ENCODE measurements at regions not wholly inside any gene's neighbourhood (a gene's known extent, or its start where the extent isn't known, plus 50 kb on each side); places are given as distances from the start of the nearest gene placed in this dataset.

- H3K4me1 ChIP-seq, result no peaks in the 10 kb centered on the region
- H3K9me3 ChIP-seq, result no peaks in the 10 kb centered on the region
- H3K36me3 ChIP-seq (replicated peaks), result no peaks in the 10 kb centered on the region
- no peaks in the 10 kb centered on the region; the same call in 1 of the 2 replicates for H3K27me3 ChIP-seq (ENCODE audit: low read depth)
- no peak overlapping the region for H3K4me3 ChIP-seq
- DNase-seq (ENCODE audit: low spot score in 2 of 2), result peak in 1 of 2 experiments; percentile 23
- in situ Hi-C loops (cut with MboI; ENCODE audit: low sequenced_read_pairs), result no loop called here
These were observed 176.0 kb downstream of the ESRRB start for GRCh38 chr14:76551906-76552305.

DNA sequence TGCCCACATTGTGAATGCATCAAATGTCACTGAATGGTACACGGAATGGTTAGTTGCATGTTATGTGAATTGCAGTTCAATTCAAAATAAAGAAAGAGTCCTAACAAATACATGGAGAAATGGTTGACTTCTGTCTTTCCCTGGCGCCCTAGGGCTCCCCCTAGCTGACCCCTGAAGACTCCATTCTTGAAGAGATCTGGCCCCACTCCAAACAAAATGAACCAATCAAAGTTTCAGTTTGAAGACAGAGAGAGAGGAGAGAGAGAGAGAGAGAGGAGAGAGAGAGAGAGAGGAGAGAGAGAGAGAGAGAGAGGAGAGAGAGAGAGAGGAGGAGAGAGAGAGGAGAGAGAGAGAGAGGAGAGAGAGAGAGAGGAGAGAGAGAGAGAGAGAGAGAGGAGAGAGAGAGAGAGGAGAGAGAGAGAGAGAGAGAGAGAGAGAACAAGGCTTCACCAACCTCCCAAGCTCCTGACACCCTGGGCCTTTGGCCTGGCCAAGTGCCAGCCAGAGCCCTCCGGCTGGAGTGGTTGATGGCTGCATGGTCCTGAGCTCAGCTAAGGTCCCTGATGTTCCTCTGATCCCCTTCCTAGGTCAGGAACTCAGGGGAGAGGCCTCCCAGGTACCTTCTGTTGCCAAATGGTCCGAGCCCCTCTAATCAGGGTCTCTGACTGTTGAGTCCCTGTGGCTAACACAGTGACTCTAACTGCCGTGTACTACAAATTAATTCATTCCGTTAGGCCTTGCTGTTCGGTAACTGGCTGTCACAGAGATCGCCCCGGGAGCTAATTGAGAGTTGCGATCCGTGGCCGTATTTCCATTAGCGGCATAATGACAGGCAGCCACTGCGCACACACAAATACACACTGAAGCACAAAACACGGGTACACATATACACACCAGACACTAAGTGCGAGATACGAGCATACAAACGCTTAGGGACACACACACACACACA, 188.8 kb downstream of the ESRRB start:
- no peaks in the 10 kb centered on the region for H3K9me3 ChIP-seq
- H3K27me3 ChIP-seq (ENCODE audit: low read depth), result no peaks in the 10 kb centered on the region
- no peaks in the 10 kb centered on the region for H3K36me3 ChIP-seq (replicated peaks)
- in situ Hi-C loops (cut with MboI; ENCODE audit: low sequenced_read_pairs), result no loop called here
- no peak overlapping the region for H3K4me3 ChIP-seq
- H3K4me1 ChIP-seq, result no peaks in the 10 kb centered on the region
- peak in 1 of 2 experiments; percentile 49 for DNase-seq (ENCODE audit: low spot score in 2 of 2)

- in situ Hi-C loops (cut with MboI; ENCODE audit: low sequenced_read_pairs), result no loop called here
- no peak for DNase-seq (ENCODE audit: low spot score in 2 of 2)
- H3K4me3 ChIP-seq, result no peak overlapping the region
- H3K36me3 ChIP-seq (replicated peaks), result no peaks in the 10 kb centered on the region
- no peaks in the 10 kb centered on the region for H3K9me3 ChIP-seq
- no peaks in the 10 kb centered on the region for H3K27me3 ChIP-seq (ENCODE audit: low read depth)
- no peaks in the 10 kb centered on the region for H3K4me1 ChIP-seq
These were observed 190.5 kb downstream of the ESRRB start for GRCh38 chr14:76566439-76566838.

- in situ Hi-C loops (cut with MboI; ENCODE audit: low sequenced_read_pairs), result no loop called here
- H3K27me3 ChIP-seq (ENCODE audit: low read depth), result peaks cover 10% of the 10 kb centered on the region
- no peaks in the 10 kb centered on the region for H3K9me3 ChIP-seq
- H3K36me3 ChIP-seq (replicated peaks), result no peaks in the 10 kb centered on the region
- H3K4me3 ChIP-seq, result no peak overlapping the region
- no peaks in the 10 kb centered on the region for H3K4me1 ChIP-seq
- no peak for DNase-seq (ENCODE audit: low spot score in 2 of 2)
These were observed 186.7 kb upstream of the VASH1 start for GRCh38 chr14:76574416-76575095.

DNA sequence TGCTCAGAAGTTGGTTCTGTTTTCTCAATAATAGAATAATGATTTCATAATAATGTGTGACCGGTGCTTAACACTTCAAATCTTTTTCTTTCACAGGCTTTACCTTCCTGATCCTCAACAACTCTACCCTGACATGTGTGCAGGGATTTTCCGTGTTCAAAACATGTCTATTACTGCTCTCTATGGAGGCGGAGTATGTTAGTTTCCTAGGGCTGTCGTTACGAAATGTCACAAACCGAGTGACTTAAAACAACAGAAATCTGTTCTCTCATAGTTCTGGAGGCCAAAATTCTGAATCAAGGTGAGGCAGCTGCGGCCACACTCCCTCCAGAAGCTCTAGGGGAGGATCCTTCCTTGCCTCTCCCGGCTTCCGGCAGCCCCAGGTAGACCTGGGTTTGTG, 186.2 kb upstream of the VASH1 start:
- in situ Hi-C loops (cut with MboI; ENCODE audit: low sequenced_read_pairs), result no loop called here
- no peak for DNase-seq (ENCODE audit: low spot score in 2 of 2)
- Histone ChIP-seq H3K4me1 (no peaks in the 10 kb centered on the region), H3K36me3 (replicated peaks) (no peaks in the 10 kb centered on the region), H3K9me3 (no peaks in the 10 kb centered on the region), H3K4me3 (no peak overlapping the region), H3K27me3 (ENCODE audit: low read depth) (peaks cover 10% of the 10 kb centered on the region)

DNA sequence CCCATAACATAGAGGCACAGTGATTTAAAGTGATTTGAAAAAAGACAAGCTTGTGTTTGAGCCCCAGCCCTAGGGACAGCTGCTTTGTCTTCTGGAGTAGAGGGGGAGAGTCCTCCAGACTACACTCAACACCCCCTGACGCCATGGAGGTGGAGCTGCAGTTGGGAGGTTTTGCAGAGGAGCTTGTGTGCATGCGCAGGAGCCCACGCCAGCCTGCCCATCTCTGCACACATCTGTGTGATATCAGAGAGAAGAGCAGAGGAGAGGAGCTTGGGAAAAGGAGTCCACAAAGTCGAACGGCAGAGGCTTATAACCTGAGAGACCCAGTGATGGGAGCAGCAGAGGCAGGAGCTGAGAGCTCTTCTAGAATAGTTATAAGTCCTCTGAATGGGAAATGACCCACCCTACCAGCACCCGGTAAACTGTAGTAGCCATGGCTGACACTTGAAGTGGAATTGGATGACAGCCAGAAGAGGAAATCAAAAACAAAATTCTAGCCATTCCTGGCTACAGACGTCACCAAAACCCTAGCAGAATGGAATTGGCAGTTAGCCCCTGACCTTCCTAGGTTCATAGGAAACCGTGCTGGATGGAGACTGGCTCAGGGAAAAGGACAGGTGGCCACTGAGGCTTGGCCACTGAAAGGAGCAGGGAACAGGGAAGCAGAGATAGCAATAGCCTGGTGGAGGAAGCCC, 185.1 kb upstream of the VASH1 start:
- Histone ChIP-seq H3K36me3 (replicated peaks) (no peaks in the 10 kb centered on the region), H3K4me3 (no peak overlapping the region), H3K4me1 (no peaks in the 10 kb centered on the region), H3K27me3 (ENCODE audit: low read depth) (peaks cover 10% of the 10 kb centered on the region), H3K9me3 (no peaks in the 10 kb centered on the region)
- in situ Hi-C loops (cut with MboI; ENCODE audit: low sequenced_read_pairs), result no loop called here
- no peak for DNase-seq (ENCODE audit: low spot score in 2 of 2)

DNA sequence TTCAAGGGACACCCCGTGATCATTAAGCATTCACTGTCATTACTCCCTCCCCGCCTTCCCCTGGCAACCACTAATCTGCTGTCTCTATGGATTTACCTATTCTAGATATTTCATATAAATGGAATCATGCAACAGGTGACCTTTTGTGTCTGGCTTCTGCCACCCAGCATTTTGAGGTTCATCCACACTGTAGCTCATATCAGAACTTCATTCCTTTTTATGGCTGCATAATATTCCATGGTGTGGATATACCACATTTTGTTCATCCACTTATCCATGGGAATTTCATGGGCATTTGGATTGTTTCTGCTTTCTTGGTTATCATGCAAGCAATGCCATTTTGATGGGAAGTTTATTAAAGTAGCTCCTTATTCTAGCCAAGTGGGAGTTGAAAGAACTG, 184.2 kb upstream of the VASH1 start:
- H3K27me3 ChIP-seq (ENCODE audit: low read depth), result peaks cover 10% of the 10 kb centered on the region
- in situ Hi-C loops (cut with MboI; ENCODE audit: low sequenced_read_pairs), result no loop called here
- H3K4me3 ChIP-seq, result no peak overlapping the region

GRCh38 chr14:76577837-76578236, 183.4 kb upstream of the VASH1 start:
- H3K36me3 ChIP-seq (replicated peaks), result no peaks in the 10 kb centered on the region
- H3K27me3 ChIP-seq (ENCODE audit: low read depth), result peaks cover 10% of the 10 kb centered on the region
- in situ Hi-C loops (cut with MboI; ENCODE audit: low sequenced_read_pairs), result no loop called here
- DNase-seq (ENCODE audit: low spot score in 2 of 2), result no peak
- H3K4me1 ChIP-seq, result no peaks in the 10 kb centered on the region
- no peak overlapping the region for H3K4me3 ChIP-seq
- no peaks in the 10 kb centered on the region for H3K9me3 ChIP-seq

More for the DNA sequence above, 184.2 kb upstream of the VASH1 start:
- DNase-seq (ENCODE audit: low spot score in 2 of 2), result no peak
- no peaks in the 10 kb centered on the region for H3K36me3 ChIP-seq (replicated peaks)
- no peaks in the 10 kb centered on the region for H3K4me1 ChIP-seq
- H3K9me3 ChIP-seq, result no peaks in the 10 kb centered on the region

DNA sequence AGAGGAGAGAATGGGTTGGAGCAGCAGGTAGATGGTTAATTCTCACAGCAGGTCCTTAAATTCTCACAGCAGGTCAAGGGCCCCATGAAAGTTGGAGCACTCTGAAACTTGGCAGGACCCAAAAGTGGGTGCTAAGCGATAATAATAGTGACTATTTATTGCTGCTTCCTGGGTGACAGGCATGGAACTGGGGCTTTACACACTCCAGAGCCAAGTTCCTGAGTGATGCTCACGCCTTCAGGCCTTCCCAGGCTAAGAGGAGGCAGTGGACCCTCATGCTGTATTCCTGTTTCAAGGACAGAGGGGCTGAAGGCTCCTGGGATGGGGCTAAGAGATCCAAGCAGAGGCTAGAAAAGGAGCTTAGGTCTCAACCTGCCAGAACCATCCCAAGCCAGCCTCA, 180.9 kb upstream of the VASH1 start:
- Histone ChIP-seq H3K36me3 (replicated peaks) (no peaks in the 10 kb centered on the region), H3K4me1 (no peaks in the 10 kb centered on the region), H3K9me3 (no peaks in the 10 kb centered on the region), H3K27me3 (ENCODE audit: low read depth) (no peaks in the 10 kb centered on the region), H3K4me3 (no peak overlapping the region)
- in situ Hi-C loops (cut with MboI; ENCODE audit: low sequenced_read_pairs), result no loop called here
- no peak for DNase-seq (ENCODE audit: low spot score in 2 of 2)

DNA sequence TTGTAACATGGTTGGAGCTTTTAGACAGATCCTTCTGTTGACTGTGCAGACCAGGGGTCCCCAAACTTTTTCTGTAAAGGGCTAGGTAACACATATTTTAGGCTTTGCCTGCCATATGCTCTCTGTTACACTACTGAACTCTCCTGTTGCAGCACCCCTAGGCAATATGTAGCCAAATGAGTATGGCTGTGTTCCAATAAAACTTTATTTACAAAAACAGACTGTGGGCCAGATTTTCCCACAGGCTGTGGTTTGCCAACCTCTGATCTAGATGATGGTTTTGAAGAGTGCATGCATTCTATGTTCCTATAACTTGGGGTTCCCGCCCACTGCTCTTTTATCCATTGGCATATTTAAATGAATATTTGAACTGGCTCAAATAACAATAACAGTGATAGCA, 180.3 kb upstream of the VASH1 start:
- no peak for DNase-seq (ENCODE audit: low spot score in 2 of 2)
- Histone ChIP-seq H3K9me3 (no peaks in the 10 kb centered on the region), H3K4me3 (no peak overlapping the region), H3K36me3 (replicated peaks) (no peaks in the 10 kb centered on the region), H3K27me3 (ENCODE audit: low read depth) (no peaks in the 10 kb centered on the region), H3K4me1 (no peaks in the 10 kb centered on the region)
- in situ Hi-C loops (cut with MboI; ENCODE audit: low sequenced_read_pairs), result no loop called here

- Histone ChIP-seq H3K27me3 (ENCODE audit: low read depth) (no peaks in the 10 kb centered on the region), H3K9me3 (no peaks in the 10 kb centered on the region), H3K36me3 (replicated peaks) (no peaks in the 10 kb centered on the region), H3K4me3 (no peak overlapping the region), H3K4me1 (no peaks in the 10 kb centered on the region)
- in situ Hi-C loops (cut with MboI; ENCODE audit: low sequenced_read_pairs), result no loop called here
- no peak for DNase-seq (ENCODE audit: low spot score in 2 of 2)
These were observed 179.7 kb upstream of the VASH1 start for GRCh38 chr14:76581592-76581991.

DNA sequence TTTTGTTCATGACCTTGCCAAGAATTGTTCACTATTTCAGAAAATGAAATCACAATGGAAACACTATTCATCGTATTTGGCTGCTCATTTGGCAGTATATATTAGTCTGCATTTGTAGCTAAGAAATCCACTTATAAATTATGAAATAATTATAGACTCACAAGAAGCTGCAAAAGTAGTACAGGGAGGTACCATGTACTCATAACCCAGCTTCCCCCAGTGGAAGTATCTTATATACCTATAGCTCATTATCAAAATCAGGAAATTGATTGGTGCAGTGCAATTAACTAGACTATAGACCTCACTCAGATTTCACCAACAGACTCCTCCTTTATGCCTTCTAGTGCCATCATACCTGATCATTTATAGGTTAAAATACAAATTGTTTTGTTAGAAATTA, 178.8 kb upstream of the VASH1 start:
- no peak for DNase-seq (ENCODE audit: low spot score in 2 of 2)
- Histone ChIP-seq H3K27me3 (ENCODE audit: low read depth) (no peaks in the 10 kb centered on the region), H3K4me1 (no peaks in the 10 kb centered on the region), H3K36me3 (replicated peaks) (no peaks in the 10 kb centered on the region), H3K4me3 (no peak overlapping the region), H3K9me3 (no peaks in the 10 kb centered on the region)
- in situ Hi-C loops (cut with MboI; ENCODE audit: low sequenced_read_pairs), result no loop called here

DNA sequence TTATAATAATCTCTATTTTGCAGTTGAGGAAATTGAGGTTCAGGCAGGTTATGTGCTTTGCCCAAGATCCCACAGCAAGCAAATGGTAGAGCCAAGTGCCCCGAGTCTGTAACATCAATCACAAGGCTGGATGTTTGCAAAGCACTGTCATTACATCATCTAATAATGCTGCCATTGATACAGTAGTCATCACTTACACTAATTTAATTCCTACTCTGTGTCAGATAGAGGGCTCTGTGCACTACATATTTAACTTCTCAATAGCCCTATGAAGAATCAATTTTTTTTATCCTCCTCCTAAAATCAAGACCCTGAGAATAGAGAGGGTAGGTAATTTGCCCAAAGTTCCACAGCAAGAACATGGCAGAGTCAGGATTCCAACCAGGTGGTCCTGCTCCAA, 178.1 kb upstream of the VASH1 start:
- H3K36me3 ChIP-seq (replicated peaks), result no peaks in the 10 kb centered on the region
- H3K4me3 ChIP-seq, result no peak overlapping the region
- in situ Hi-C loops (cut with MboI; ENCODE audit: low sequenced_read_pairs), result no loop called here
- H3K9me3 ChIP-seq, result no peaks in the 10 kb centered on the region
- H3K27me3 ChIP-seq (ENCODE audit: low read depth), result no peaks in the 10 kb centered on the region
- DNase-seq (ENCODE audit: low spot score in 2 of 2), result no peak
- no peaks in the 10 kb centered on the region for H3K4me1 ChIP-seq

DNA sequence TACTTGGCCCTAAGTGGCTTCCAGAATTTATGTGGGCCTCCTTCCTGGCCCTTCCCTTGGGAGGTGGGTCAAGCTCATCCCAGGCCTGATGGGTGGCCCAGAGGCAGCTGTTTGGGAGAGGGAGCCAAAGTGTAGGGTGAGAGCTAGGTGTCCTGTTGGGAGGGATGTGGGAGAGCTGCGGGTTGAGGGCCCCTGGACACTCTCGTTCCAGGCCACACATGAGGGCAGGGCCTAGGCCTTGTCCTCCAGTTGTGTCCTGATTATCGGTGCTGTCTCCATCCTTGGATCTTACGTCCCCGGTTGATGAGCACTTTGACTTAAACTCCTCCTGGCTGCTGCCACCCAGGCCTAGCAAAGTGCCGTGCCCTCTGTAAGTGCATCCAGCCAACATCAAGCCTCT, 177.5 kb upstream of the VASH1 start:
- DNase-seq (ENCODE audit: low spot score in 2 of 2), result no peak
- no peaks in the 10 kb centered on the region for H3K4me1 ChIP-seq
- H3K9me3 ChIP-seq, result no peaks in the 10 kb centered on the region
- no peaks in the 10 kb centered on the region for H3K36me3 ChIP-seq (replicated peaks)
- in situ Hi-C loops (cut with MboI; ENCODE audit: low sequenced_read_pairs), result no loop called here
- no peak overlapping the region for H3K4me3 ChIP-seq
- H3K27me3 ChIP-seq (ENCODE audit: low read depth), result no peaks in the 10 kb centered on the region
